SU-DHL-6 (cell line): ENCODE measurements at regions not wholly inside any gene's neighbourhood (a gene's known extent, or its start where the extent isn't known, plus 50 kb on each side); places are given as distances from the start of the nearest gene placed in this dataset.

ENCODE experiments used
- H2AFZ ChIP-seq: fragments of 200-600 bp; sonication (generic); 2 replicates; pipeline ENCODE4 v1.6.1; 2014; ENCODE audit warnings: low read depth, mild to moderate bottlenecking, moderate library complexity, mixed read lengths, antibody characterized with exemption, low read length; ENCODE audit not compliant: severe bottlenecking
- H3F3A ChIP-seq: fragments of 200-600 bp; shearing (Covaris generic); 2 replicates; pipeline ENCODE4 v1.6.0; 2016; ENCODE audit warnings: antibody characterized with exemption, mild to moderate bottlenecking; ENCODE audit not compliant: insufficient read depth
- H3K27ac ChIP-seq: fragments of 200-600 bp; sonication (generic); 2 replicates; pipeline ENCODE4 v1.5.1; 2016; ENCODE audit warnings: low read depth, mild to moderate bottlenecking, low read length, moderate library complexity, mixed read lengths
- H3K27me3 ChIP-seq: fragments of 200-600 bp; sonication (generic), shearing (Covaris generic); 2 replicates; pipeline ENCODE4 v1.6.0; 2014; ENCODE audit warnings: mild to moderate bottlenecking, low read length
- H3K36me3 ChIP-seq: fragments of 200-600 bp; sonication (generic); 2 replicates; pipeline ENCODE4 v1.6.1; 2014; ENCODE audit warnings: mild to moderate bottlenecking, low read length, mixed read lengths
- H3K4me2 ChIP-seq: fragments of 300-600, 200-600 bp; shearing (Covaris generic), sonication (generic); 2 replicates; pipeline ENCODE4 v1.6.0; 2014; ENCODE audit warnings: low read length, low read depth, mild to moderate bottlenecking; ENCODE audit not compliant: poor library complexity, severe bottlenecking
- H3K4me3 ChIP-seq: fragments of 200-600 bp; sonication (generic); 2 replicates; pipeline ENCODE4 v1.5.1; 2014; ENCODE audit warnings: antibody characterized with exemption, low read length, mild to moderate bottlenecking, mixed read lengths; ENCODE audit not compliant: insufficient read depth, poor library complexity, severe bottlenecking
- H3K79me2 ChIP-seq: fragments of 200-600 bp; sonication (generic); 2 replicates; pipeline ENCODE4 v1.6.1; 2014; ENCODE audit warnings: mild to moderate bottlenecking, low read length, moderate library complexity; ENCODE audit not compliant: insufficient read depth
- H3K9ac ChIP-seq: fragments of 200-600 bp; sonication (generic); 2 replicates; pipeline ENCODE4 v1.7.0; 2014; ENCODE audit warnings: mild to moderate bottlenecking, low read length
- H3K9me2 ChIP-seq: fragments of 200-600 bp; sonication (generic); replicated peaks from 2 replicates; pipeline ENCODE4 v1.6.1; 2014; ENCODE audit warnings: low read length; ENCODE audit not compliant: insufficient read depth
- H3K9me3 ChIP-seq: fragments of 200-600 bp; sonication (generic); 2 replicates; pipeline ENCODE4 v1.6.1; 2014; ENCODE audit warnings: low read length, mixed read lengths; ENCODE audit not compliant: insufficient read depth
- H4K20me1 ChIP-seq: fragments of 200-600 bp; sonication (generic); 2 replicates; pipeline ENCODE4 v1.6.1; 2014; ENCODE audit warnings: low read depth, mild to moderate bottlenecking, antibody characterized with exemption, low read length, moderate library complexity, mixed read lengths
- CTCF ChIP-seq: fragments of 200-600 bp; sonication (generic); IDR thresholded peaks from one replicate; pipeline ENCODE4 v1.5.1; 2017; ENCODE audit warnings: antibody characterized with exemption, mild to moderate bottlenecking, low read length, moderate library complexity; ENCODE audit not compliant: insufficient read depth, poor library complexity, severe bottlenecking
- EZH2phosphoT487 ChIP-seq: fragments of 200-600 bp; sonication (generic), shearing (Covaris generic); conservative IDR thresholded peaks from 2 replicates; pipeline ENCODE4 v1.6.1; 2018; ENCODE audit warnings: mild to moderate bottlenecking, antibody characterized with exemption, low read length, moderate library complexity, mixed read lengths

- no peaks in the 10 kb centered on the region for H3K9me3 ChIP-seq
- no peak overlapping the region for H3K9ac ChIP-seq
- no peaks in the 10 kb centered on the region for H3K79me2 ChIP-seq
- H3K36me3 ChIP-seq = no peaks in the 10 kb centered on the region
- H3K9me2 ChIP-seq = no peaks in the 10 kb centered on the region
- no peaks in the 10 kb centered on the region for H3K27me3 ChIP-seq
- no peak overlapping the region for H2AFZ ChIP-seq
- no peak overlapping the region for H3K27ac ChIP-seq
- no peak overlapping the region for H3K4me2 ChIP-seq
- H3K4me3 ChIP-seq = no peak overlapping the region
- H4K20me1 ChIP-seq = no peaks in the 10 kb centered on the region
- no peaks in the 10 kb centered on the region for H3F3A ChIP-seq
- TF ChIP-seq CTCF (no peak), EZH2phosphoT487 (no peak)
Measured at GRCh38 chr10:112022196-112022595, 161.4 kb downstream of the GPAM start.

GRCh38 chr10:112024079-112024478 is 159.5 kb downstream of the GPAM start:
- Histone ChIP-seq H3K9me3 (0 out of 2 replicates have a peak, but pooled peaks cover 6% of the 10 kb centered on the region), H2AFZ (no peak overlapping the region)

GRCh38 chr10:112025228-112025627 is 158.3 kb downstream of the GPAM start:
- no peak overlapping the region for H2AFZ ChIP-seq
- H3K9me3 ChIP-seq = peaks cover 9% of the 10 kb centered on the region; the same call in 1 of the 2 replicates
- no peak overlapping the region for H3K27ac ChIP-seq
- H3K79me2 ChIP-seq = no peaks in the 10 kb centered on the region
- no peak overlapping the region for H3K4me2 ChIP-seq
- no peak overlapping the region for H3K9ac ChIP-seq
- H3K9me2 ChIP-seq = no peaks in the 10 kb centered on the region
- H3K4me3 ChIP-seq = no peak overlapping the region
- no peaks in the 10 kb centered on the region for H3F3A ChIP-seq
- no peaks in the 10 kb centered on the region for H3K36me3 ChIP-seq
- H4K20me1 ChIP-seq = no peaks in the 10 kb centered on the region
- TF ChIP-seq EZH2phosphoT487 = no peak
- TF ChIP-seq CTCF = no peak
- no peaks in the 10 kb centered on the region for H3K27me3 ChIP-seq

More at GRCh38 chr10:112024079-112024478, 159.5 kb downstream of the GPAM start:
- Histone ChIP-seq H3F3A (no peaks in the 10 kb centered on the region), H3K9ac (no peak overlapping the region), H3K9me2 (no peaks in the 10 kb centered on the region), H3K27ac (no peak overlapping the region), H4K20me1 (no peaks in the 10 kb centered on the region), H3K27me3 (no peaks in the 10 kb centered on the region), H3K36me3 (no peaks in the 10 kb centered on the region), H3K79me2 (no peaks in the 10 kb centered on the region), H3K4me3 (no peak overlapping the region), H3K4me2 (no peak overlapping the region)
- TF ChIP-seq EZH2phosphoT487 (no peak), CTCF (no peak)

- TF ChIP-seq EZH2phosphoT487 = no peak
- TF ChIP-seq CTCF = no peak
- Histone ChIP-seq H2AFZ (no peak overlapping the region), H3K9ac (no peak overlapping the region)
Measured at GRCh38 chr10:112026438-112026837, 157.1 kb downstream of the GPAM start.

More at GRCh38 chr10:112026438-112026837, 157.1 kb downstream of the GPAM start:
- H3K4me2 ChIP-seq = no peak overlapping the region
- no peaks in the 10 kb centered on the region for H3K79me2 ChIP-seq
- H3F3A ChIP-seq = no peaks in the 10 kb centered on the region
- H3K9me3 ChIP-seq = peaks cover 14% of the 10 kb centered on the region; the same call in 1 of the 2 replicates
- H3K27ac ChIP-seq = no peak overlapping the region
- no peaks in the 10 kb centered on the region for H3K27me3 ChIP-seq
- H3K4me3 ChIP-seq = no peak overlapping the region
- H3K36me3 ChIP-seq = no peaks in the 10 kb centered on the region
- H4K20me1 ChIP-seq = no peaks in the 10 kb centered on the region
- no peaks in the 10 kb centered on the region for H3K9me2 ChIP-seq
